Umbilical cord (tissue), 1 donor: ENCODE measurements at regions not wholly inside any gene's neighbourhood (a gene's known extent, or its start where the extent isn't known, plus 50 kb on each side); places are given as distances from the start of the nearest gene placed in this dataset.
"Not testable (repeated sequence)": the region's sequence is repeated elsewhere in the genome, so short reads cannot be mapped to it uniquely, and the experiment has no call there.

Experiments used
- DNase-seq: peaks from one replicate; pipeline ENCODE4 v3.0.0-alpha.2; 2015; ENCODE audit warnings: low spot score

DNA sequence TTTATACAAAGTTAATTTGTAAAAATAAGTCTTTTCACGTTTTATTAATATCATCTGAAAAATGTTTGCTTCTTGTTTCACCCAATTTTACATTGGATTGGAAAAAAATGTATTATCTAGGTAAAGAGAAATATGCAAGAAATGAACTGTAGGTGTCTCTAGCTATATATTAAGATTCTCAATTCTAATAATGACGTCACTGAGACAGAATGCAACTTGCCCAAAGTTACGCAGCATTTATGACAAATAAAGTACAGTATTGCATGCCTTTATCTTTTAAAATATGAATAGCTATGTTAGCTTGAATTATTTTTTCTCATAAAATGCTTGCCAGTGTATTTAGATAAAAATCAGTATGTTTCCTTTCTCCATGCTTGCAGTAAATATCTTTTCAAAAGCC is 728.8 kb downstream of the RERGL start:
- no peak for DNase-seq

DNA sequence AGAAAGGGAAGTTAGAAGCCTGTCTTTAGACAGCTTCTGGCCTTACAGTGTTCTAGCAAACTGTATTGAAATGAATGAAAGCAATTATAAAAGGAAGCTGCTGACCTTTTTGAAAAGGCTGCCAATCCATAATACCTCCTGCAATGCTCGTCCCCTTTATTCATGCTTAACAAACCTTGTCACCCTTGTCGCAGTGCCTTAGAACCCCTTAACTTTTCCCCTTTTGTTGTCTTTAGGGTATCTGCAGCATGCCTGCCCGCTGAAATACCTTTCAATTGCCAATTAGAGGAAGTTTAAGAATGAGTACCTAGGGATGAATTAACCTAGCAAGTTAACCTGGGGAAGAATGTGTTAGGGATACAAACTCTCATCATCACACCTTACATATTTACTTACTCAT is 731.2 kb downstream of the RERGL start:
- no peak for DNase-seq

DNA sequence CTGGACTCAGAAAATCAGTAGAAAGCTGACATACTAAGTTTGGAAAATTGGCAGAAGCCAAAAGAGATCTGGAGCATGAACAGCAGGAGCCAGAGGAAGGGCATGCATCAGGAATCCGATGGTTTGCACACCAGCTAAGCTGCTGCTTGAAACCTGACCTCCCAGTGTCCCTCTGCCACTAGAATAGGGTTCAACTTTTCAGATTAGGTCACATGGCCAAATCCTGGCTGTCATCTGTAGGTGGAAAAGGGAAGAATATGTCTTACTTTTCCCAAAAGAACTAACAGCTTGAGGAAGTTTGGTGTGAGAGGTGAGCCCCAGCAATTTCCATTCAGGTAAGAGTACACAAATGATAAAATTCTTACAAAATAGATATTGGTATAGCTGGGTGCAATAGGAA is 732.6 kb downstream of the RERGL start:
- DNase-seq: no peak

DNA sequence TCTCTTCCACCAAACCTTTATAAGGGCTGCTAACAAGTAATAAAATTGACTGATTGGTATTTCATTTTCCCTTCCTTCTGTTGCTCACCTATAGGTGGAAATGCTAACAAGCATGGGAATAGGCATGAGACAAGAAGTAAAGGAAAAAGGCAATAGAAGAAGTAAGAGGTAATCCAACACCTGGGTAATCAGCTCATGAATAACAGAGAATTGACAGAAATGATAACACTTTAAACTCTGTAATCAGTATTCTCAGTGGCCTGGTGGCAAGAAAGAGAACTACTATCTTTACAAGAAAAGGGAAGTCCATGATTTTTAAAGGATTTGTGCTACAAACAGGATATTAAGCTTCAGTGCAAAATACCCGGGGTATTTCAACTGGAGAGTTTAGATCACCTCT is 737.8 kb downstream of the RERGL start:
- DNase-seq: no peak

DNA sequence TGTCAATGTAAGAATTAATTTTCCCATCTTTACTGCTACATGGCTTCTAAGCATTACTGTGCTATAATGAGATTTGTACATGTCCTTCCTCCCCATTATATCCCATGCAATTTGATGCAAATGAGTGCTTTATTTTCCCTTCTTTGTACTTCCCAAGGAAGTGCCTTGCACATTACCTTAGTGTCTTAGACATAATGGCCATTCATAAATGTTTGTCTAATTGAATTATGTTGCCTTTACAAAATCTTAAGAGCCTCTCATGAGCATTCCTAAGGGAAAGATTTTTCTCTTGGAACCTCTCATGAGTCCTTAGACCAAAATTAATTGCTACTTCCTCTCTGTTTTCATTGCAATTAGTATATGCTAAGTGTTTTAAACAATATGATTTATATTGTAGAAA is 741.7 kb downstream of the RERGL start:
- no peak for DNase-seq

DNA sequence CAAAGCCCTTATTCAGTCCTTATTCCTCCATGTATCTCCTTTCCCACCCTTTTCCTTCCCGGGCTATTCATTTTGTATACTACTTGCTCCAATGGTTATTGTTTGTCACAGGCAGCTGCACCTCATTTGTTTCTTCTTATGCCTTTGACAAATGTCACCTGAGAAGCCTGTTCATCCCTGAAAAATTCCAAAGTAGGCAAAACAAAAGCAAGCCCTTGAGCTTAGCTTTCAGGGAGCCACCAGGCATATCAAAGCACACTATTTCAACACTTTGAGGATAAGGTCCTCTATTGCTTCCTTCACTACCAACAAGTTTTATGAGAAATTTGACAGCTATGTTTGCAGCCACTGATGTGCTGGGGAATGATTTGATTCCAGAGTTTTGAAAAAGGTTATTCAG is 738.7 kb upstream of the LMO3 start:
- DNase-seq: no peak

DNA sequence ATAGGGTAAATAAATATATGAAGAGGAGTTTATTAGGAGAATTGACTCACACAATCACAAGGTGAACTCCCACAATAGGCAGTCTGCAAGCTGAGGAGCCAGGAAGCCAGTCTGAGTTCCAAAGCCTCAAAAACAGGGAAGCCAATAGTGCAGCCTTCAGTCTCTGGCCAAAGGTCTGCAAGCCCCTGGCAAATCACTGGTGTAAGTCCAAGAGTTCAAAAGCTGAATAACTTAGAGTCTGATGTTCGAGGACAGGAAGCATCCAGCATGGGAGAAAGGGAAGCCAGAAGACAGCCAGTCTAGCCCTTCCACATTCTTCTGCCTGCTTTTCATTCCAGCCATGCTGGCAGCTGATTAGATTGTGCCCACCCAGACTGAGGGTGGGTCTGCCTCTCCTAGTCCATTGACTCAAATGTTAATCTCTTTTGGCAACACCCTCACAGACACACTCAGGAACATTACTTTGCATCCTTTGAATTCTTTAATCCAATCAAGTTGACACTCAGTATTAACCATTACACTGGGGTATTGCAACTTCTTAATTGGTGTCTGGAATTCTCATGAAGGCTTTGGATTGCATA is 736.5 kb upstream of the LMO3 start:
- DNase-seq: no peak

DNA sequence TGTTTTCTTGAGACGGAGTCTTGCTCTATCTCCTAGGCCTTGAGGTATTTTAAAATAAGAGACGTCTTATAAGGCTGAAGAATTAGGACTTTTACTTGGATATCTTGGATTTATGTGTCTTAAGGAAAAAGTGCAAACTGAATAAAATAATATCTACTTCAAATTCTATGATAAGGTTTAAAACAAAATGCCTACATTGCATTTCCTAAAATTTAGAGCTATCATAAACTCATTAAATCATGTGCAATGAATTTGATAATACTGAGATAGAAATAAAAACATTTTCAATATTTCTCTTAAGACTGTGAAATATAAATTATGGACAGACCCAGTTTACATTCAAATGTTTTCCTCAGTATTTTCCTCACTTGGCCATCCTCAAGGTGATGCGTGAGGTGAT is 729.5 kb upstream of the LMO3 start:
- no peak for DNase-seq

DNA sequence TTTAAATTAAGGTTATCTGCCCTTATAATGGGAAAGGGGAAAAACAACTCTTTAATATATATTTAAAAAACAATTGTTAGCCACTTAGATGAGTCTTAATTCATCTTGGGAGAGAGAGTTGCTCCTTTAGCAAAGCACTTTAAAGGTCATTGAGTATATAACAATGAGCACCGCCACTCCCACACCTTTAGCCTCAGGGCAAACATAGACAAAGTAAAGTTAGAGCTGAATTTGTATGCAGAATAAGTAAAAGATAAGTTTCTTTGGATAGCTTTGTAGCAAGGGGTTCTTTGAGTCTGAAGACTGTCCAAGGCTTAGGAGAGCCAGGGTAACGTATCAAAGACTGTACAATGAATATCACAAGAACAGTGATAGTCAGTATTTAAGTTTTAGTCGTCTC is 728.8 kb upstream of the LMO3 start:
- no peak for DNase-seq

DNA sequence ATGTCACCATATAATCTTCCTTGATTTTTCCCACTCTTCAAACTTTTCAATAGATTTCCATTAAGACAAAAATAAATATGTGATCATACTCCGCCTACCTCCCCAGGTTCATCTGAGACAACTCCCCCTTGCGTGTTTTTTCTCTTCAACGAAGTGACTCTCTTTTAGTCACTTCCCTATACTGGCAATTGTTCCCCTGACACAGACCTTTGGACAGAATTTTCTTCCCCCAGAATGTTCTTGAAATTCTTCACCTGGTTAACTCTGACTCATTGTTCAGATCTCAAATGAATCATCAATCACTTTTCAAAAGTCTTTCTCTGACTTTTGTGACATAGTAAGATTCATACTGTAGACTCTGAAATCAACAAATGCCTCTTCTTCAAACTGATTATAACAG is 727.3 kb upstream of the LMO3 start:
- DNase-seq: no peak

DNA sequence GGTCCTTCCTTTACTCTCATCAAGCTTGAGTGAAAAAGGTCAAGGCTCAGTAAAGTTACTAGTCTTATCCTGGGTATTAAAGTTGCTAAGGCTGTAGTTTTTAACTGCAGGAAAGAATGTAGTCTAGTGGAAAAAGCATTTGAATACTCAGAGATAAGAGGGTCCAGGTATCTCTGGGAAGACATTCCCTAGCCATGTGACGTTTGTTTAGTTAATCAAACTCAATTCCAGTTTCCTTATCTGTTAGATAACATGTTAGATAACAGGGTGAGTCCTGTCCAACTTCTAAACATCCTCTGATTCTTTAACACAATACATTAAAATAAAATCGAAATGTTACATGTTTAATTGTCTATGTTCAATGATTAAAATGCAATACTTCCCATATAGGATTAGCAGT is 720.7 kb upstream of the LMO3 start:
- DNase-seq: peak; percentile 36

DNA sequence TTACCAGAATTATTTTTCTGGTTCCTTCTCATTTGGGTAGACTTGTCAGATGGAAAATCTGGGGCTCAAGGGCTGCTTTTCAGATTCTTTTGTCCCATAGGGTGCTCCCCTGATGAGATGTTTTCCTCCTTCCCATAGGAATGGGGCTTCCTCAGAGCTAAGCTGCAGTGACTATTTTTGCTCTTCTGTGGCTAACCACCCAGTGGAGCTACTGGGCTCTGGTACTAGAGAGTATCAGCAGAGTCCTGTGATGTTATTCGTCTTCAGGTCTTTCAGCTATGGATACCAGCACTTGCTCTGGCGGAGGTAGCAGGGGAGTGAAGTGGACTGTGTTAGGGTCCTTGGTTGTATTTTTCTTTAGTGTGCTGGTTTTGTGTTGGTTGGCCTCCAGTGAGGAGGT is 716.1 kb upstream of the LMO3 start:
- DNase-seq: no peak

DNA sequence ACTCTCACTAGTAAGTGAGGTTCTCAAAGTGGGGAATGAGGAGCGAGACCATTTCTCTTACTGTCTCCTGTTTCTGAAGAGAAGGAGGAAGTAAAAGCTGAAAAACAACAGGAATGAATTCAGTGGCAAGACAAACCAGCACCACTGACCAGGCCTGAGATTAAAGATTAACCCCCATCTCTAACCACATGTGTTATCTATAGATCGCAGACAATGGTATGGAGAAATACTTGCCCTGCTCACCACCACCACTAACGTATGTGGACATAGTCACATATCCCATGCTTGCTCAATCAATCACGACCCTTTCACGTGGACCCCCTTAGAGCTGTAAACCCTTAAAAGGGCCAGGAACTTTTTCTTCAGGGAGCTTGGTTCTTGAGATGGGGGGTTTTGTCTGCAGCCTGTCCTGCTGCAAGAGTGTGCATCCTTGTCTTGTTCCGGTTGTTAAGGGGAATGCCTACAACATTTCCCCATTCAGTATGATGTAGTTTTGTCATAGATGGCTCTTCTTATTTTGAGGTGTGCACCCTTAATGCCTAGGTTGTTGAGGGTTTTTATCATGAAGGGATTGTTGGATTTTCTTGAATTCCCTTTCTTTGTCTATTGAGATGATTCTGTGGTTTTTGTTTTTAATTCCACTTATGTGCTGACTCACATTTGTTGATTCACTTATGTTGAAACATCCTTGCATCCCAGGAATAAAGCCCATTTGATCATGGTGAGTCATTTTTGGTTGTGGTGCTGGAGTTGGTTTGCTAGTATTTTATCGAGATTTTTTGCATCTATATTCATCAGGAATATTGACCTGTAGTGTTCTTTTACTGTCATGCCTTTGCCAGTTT is 698.8 kb upstream of the LMO3 start:
- DNase-seq: no peak

DNA sequence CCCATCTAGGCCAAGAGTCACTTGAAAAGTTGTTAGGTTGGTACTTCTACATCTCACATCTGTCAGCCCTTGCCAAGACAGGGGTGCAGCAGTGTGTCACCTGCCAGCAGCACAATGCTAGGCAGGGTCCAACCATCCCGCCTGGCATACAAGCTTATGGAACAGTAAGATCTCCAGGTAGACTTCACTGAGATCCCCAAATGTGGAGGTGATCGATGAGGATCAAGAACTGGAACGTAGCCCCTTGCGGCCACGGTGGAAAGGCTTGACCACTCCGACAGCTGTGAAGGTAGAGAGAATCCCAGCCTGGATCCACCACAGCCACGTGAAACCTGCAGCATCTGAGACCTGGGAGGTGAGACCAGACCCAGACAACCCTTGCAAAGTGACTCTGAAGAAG is 696.0 kb upstream of the LMO3 start:
- DNase-seq: no peak

DNA sequence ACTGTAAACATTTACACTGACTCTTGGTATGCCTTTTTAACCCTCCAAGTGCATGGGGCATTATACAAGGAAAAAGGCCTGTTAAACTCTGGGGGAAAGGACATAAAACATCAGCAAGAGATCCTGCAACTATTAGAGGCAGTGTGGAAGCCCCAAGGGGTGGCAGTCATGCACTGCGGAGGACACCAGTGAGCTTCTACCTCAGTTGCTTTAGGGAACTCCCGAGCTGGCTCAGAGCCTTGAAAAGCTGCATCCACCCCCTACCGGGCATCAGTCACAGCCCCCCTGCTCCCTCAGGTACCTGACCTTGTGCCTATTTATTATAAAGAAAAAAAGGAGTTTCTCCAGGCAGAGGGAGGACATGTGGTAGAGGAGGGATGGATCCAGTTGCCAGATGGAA is 695.6 kb upstream of the LMO3 start:
- no peak for DNase-seq

DNA sequence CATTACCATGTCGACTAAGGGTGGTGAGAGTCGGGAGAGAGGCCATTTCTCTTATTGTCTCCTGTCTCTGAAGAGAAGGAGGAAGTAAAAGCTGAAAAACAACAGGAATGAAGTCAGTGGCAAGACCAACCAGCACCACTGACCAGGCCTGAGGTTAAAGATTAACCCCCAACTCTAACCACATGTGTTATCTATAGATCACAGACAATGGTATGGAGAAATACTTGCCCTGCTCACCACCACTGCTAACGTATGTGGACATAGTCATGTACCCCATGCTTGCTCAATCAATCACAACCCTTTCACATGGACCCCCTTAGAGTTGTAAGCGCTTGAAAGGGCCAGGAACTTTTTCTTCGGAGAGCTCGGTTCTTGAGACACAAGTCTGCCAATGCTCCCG is 690.9 kb upstream of the LMO3 start:
- DNase-seq: no peak

DNA sequence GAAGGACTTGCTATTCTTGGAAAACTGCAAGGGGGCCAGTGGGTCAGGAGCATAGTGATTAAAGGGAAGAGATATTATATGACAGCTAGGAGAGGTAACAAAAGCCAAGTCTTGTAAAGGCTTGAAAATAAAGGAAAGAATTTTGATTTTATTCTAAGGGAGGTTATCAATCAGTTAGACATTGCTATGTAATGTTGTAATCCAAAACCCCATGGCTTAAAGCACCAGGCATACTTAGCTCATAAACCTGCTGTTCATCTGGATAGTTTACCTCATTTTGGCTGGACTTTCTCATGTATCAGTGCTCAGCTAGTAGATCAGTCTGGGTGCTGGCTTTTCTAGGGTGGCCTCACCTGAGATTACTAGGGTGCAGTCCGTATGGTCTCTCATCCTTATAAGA is 680.9 kb upstream of the LMO3 start:
- no peak for DNase-seq

DNA sequence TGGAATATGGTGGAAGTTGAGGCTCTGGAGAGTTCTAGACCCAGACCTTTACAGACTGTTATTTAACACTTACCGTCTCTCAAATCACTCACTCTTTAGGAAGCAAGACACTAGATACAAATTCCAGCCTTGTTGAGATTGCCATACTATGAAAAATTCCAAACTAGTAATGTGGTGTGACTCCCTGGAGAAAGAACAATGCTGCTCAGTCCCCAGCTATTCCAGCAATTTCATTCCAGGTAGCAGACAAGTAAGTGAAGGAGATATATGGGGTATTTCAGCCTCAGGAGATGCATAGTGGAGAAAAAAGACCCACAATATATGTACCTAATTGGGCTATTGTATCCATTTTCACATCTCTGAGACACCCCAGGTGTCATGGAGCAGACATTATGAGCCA is 678.9 kb upstream of the LMO3 start:
- no peak for DNase-seq

DNA sequence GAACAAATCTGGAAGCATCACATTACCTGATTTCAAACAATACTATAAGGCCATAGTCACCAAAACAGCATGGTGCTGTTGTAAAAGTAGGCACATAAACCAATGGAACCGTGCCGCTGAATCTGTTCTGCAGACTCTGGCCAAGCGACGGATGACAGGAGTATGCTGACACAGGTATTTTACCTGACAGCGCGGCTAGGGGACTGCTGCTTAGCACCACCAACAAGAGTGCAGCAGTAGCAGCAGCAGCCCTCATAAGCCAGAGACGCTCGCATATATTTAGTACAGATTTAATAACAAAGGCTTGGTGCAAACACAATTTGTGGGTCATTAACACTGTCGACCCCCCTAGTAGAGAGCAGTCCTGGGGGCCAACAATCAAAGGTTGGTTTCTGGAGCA is 677.6 kb upstream of the LMO3 start:
- DNase-seq: no peak

DNA sequence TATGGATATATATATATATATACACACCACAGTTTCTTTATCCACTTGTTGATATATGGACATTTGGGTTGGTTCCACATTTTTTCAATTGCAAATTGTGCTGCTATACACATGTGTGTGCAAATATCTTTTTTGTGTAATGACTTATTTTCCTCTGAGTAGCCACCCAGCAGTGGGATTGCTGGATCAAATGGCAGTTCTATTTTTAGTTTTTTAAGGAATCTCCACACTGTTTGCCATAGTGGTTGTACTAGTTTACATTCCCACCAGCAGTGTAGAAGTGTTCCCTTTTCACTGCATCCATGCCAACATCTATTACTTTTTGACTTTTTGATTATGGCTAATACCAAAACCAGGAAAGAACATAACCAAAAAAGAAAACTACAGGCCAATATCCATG is 676.2 kb upstream of the LMO3 start:
- not testable (repeated sequence) for DNase-seq

DNA sequence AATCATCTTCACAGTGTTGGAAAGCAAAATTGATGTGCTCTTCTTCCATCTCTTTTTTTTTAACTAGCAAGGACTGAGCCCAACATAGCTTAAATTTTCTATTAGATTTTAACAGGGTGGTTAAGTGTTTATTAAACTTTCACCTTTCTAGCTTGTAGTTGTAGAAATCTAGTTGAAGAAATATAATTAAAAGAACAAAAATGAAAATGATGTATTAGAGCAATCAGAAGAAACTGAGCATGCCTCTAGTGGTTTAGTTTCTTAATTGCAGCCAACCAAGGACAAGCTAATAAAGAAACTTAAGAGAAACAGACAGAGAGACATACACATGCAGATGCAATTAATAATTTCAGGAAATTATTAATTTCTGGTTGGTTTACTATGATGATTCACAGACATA is 673.0 kb upstream of the LMO3 start:
- no peak for DNase-seq

DNA sequence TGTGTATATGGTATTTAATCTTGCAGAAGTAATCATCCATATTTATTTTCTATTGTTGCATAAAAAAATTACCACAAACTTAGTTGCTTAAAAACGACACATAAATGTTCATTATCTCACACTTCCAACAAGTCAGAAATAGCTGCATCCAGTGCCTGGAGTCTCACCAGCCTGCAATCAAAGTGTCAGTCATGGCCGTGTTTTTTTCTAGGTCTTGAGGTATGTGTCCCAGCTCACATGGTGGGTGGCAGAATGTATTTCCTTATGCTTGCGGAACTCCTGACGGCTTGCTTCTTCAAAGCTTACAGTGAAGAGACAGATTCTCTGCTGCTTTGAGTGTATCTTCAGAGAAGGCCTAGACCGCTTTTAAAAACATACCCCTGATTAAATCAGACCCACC is 670.2 kb upstream of the LMO3 start:
- DNase-seq: no peak

DNA sequence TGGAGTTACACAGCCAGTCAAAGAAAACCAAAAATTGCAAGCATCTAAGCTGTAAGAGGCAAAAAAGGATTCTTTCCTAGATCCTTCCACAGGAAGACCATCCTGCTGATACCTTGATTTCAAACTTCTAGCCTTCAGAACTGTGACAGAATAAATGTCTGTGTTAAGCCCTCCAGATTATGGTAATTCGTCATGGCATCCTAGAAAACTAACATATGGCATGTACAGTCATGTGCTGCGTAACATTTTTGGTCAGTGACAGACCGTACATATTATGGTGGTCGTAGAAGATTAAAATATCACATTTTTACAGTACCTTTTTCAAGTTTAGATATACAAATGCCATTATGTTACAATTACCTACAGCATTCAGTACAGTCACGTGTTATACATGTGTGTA is 660.9 kb upstream of the LMO3 start:
- no peak for DNase-seq

DNA sequence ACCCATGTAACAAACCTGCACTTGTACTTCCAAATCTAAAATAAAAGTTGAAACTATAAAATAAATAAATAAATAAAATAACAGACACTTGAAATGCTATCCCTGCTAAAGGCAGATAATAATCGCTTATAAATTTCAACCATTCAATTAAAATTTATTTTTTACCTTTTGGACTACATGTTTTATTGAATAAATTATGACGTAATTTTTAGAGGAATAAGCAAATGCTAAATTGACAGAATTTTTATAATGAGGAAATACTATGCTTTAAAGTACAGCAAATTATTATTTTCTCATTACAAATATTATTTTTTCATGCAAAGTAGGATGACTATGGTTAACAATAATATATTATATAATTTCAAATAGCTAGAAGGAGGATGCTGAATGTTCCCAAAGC is 658.6 kb upstream of the LMO3 start:
- DNase-seq: no peak
